PC-9 (cell line): ENCODE measurements at regions not wholly inside any gene's neighbourhood (a gene's known extent, or its start where the extent isn't known, plus 50 kb on each side); places are given as distances from the start of the nearest gene placed in this dataset.

Experiments used
- CTCF ChIP-seq: fragments of 200-600 bp; sonication (generic); conservative IDR thresholded peaks from 2 replicates; pipeline ENCODE4 v1.6.1; 2017; ENCODE audit warnings: mixed run types, antibody characterized with exemption, mild to moderate bottlenecking, moderate library complexity
- EZH2 ChIP-seq: fragments of 200-600 bp; sonication (generic); IDR thresholded peaks from 2 replicates; pipeline ENCODE4 v1.8.0; 2017; ENCODE audit warnings: antibody characterized with exemption, low read depth

GRCh38 chr13:78409172-78409571 is 194.2 kb downstream of the POU4F1 start:
- TF ChIP-seq CTCF (no peak), EZH2 (no peak)
